ENCODE measurements at regions not wholly inside any gene's neighbourhood (a gene's known extent, or its start where the extent isn't known, plus 50 kb on each side); places are given as distances from the start of the nearest gene placed in this dataset.

DNA sequence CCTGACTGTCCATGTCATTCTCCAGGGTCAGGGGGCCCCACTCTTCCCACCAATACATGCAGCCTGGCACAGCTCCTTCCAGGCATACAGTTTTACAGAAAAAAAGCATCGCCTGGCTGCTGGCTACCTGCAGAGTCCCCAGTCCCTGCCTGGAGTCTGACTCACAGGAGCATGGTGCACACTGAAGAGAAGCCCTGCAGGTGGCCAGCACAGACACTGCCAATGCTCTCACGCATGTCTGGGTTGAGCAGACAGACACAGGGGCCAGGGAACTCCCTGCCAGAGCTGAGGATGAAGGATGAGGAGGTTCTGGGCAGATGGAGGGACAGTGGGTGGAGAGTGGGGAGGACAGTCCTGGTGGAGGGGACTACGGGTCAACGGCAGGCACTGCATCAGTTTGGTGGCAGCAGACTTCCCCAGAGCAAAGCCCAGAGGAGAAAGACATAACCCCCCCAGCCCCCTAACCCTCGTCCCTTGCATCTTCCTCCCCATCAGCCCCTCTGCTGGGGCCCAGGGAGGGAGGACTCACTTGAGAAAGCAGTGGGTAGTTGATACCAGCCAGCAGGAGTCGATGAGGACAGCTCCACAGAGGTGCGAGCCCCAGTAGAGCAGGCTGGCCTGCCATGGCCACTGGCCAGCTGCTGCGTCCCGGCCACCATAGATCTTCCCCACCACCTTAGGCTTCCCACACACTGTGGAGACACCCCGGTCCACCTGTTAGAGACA is 72.9 kb upstream of the SPTLC1 start:
- TF ChIP-seq, protein P1, sequence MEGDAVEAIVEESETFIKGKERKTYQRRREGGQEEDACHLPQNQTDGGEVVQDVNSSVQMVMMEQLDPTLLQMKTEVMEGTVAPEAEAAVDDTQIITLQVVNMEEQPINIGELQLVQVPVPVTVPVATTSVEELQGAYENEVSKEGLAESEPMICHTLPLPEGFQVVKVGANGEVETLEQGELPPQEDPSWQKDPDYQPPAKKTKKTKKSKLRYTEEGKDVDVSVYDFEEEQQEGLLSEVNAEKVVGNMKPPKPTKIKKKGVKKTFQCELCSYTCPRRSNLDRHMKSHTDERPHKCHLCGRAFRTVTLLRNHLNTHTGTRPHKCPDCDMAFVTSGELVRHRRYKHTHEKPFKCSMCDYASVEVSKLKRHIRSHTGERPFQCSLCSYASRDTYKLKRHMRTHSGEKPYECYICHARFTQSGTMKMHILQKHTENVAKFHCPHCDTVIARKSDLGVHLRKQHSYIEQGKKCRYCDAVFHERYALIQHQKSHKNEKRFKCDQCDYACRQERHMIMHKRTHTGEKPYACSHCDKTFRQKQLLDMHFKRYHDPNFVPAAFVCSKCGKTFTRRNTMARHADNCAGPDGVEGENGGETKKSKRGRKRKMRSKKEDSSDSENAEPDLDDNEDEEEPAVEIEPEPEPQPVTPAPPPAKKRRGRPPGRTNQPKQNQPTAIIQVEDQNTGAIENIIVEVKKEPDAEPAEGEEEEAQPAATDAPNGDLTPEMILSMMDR (IDR thresholded peaks at IDR 0.05; ENCODE audit: low read depth, low read length): no peak
- TF ChIP-seq MYC (IDR thresholded peaks at IDR 0.05; ENCODE audit: low read depth, low read length) (no peak), POLR2A (IDR thresholded peaks at IDR 0.05; ENCODE audit: extremely low read depth, insufficient read length) (no peak)
- TF ChIP-seq, protein P2, sequence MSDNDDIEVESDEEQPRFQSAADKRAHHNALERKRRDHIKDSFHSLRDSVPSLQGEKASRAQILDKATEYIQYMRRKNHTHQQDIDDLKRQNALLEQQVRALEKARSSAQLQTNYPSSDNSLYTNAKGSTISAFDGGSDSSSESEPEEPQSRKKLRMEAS (IDR thresholded peaks at IDR 0.05; ENCODE audit: low read depth, low read length): no peak
